ENCODE measurements at regions not wholly inside any gene's neighbourhood (a gene's known extent, or its start where the extent isn't known, plus 50 kb on each side); places are given as distances from the start of the nearest gene placed in this dataset.
"Not testable (repeated sequence)": the region's sequence is repeated elsewhere in the genome, so short reads cannot be mapped to it uniquely, and the experiment has no call there.

- DNase-seq: no peak
These were observed 1124.8 kb upstream of the PRR20A start for GRCh38 chr13:56015919-56016318.

GRCh38 chr13:56019606-56020005 lies 1121.1 kb upstream of the PRR20A start:
- DNase-seq: no peak

- no peak for DNase-seq
These were observed 1120.3 kb upstream of the PRR20A start for GRCh38 chr13:56020425-56020824.

- DNase-seq: no peak
These were observed 1100.7 kb upstream of the PRR20A start for GRCh38 chr13:56039992-56040391.

GRCh38 chr13:56066321-56066720 lies 1074.4 kb upstream of the PRR20A start:
- DNase-seq: no peak

GRCh38 chr13:56102641-56103040 lies 1038.1 kb upstream of the PRR20A start:
- no peak for DNase-seq

GRCh38 chr13:56110751-56111150 lies 1030.0 kb upstream of the PRR20A start:
- DNase-seq: no peak

GRCh38 chr13:56134524-56134923 lies 1006.2 kb upstream of the PRR20A start:
- DNase-seq: no peak

GRCh38 chr13:56166864-56167263 lies 973.9 kb upstream of the PRR20A start:
- DNase-seq: no peak

- DNase-seq: no peak
These were observed 972.1 kb upstream of the PRR20A start for GRCh38 chr13:56168581-56168980.

GRCh38 chr13:56173346-56173745 lies 967.4 kb upstream of the PRR20A start:
- no peak for DNase-seq

GRCh38 chr13:56182598-56182997 lies 958.1 kb upstream of the PRR20A start:
- DNase-seq: no peak

GRCh38 chr13:56187331-56187730 lies 953.4 kb upstream of the PRR20A start:
- no peak for DNase-seq

GRCh38 chr13:56188582-56188981 lies 952.1 kb upstream of the PRR20A start:
- not testable (repeated sequence) for DNase-seq

GRCh38 chr13:56189439-56189838 lies 951.3 kb upstream of the PRR20A start:
- DNase-seq: no peak

GRCh38 chr13:56189978-56190377 lies 950.7 kb upstream of the PRR20A start:
- no peak for DNase-seq

- no peak for DNase-seq
These were observed 942.4 kb upstream of the PRR20A start for GRCh38 chr13:56198350-56198749.

- no peak for DNase-seq
These were observed 938.9 kb upstream of the PRR20A start for GRCh38 chr13:56201834-56202233.

GRCh38 chr13:56216221-56216620 lies 924.5 kb upstream of the PRR20A start:
- no peak for DNase-seq

- DNase-seq: no peak
These were observed 893.0 kb upstream of the PRR20A start for GRCh38 chr13:56247692-56248091.

- no peak for DNase-seq
These were observed 869.0 kb upstream of the PRR20A start for GRCh38 chr13:56271686-56272085.

GRCh38 chr13:56283262-56283828 lies 857.4 kb upstream of the PRR20A start:
- DNase-seq: no peak

GRCh38 chr13:56299650-56300049 lies 841.1 kb upstream of the PRR20A start:
- DNase-seq: no peak

GRCh38 chr13:56314765-56315164 lies 826.0 kb upstream of the PRR20A start:
- DNase-seq: no peak

GRCh38 chr13:56317841-56318240 lies 822.9 kb upstream of the PRR20A start:
- no peak for DNase-seq

- DNase-seq: no peak
These were observed 808.0 kb upstream of the PRR20A start for GRCh38 chr13:56332671-56333070.
